ENCODE measurements at regions not wholly inside any gene's neighbourhood (a gene's known extent, or its start where the extent isn't known, plus 50 kb on each side); places are given as distances from the start of the nearest gene placed in this dataset.

- CTCF ChIA-PET, result no interaction called here
- no peak overlapping the region for H3K27ac ChIP-seq
- POLR2A ChIA-PET (ENCODE audit: low non-redundant PET), result interaction anchor here (0.6 kb wide), 1 partner anchor 126 kb away, joined by 4 read pairs; no protein-coding TSS in a partner anchor
- no peak for TF ChIP-seq CTCF (conservative IDR thresholded peaks at IDR 0.05; ENCODE audit: low read depth)
- no peak for DNase-seq (ENCODE audit: low spot score)
These were observed 86.9 kb upstream of the SLC25A26 start for GRCh38 chr3:66133853-66134445.

GRCh38 chr3:66133050-66133757 lies 87.6 kb upstream of the SLC25A26 start:
- DNase-seq (ENCODE audit: low spot score), result no peak
- no peak overlapping the region for H3K27ac ChIP-seq
- TF ChIP-seq CTCF (conservative IDR thresholded peaks at IDR 0.05; ENCODE audit: low read depth), result no peak
- ChIA-PET CTCF (no interaction called here), POLR2A (ENCODE audit: low non-redundant PET) (interaction anchor here (0.6 kb wide), 1 partner anchor 126 kb away, joined by 4 read pairs; no protein-coding TSS in a partner anchor)

GRCh38 chr3:66128623-66129022 lies 89.9 kb upstream of the MAGI1 start:
- POLR2A ChIA-PET (ENCODE audit: low non-redundant PET), result no interaction called here
- CTCF ChIA-PET, result no interaction called here
- H3K27ac ChIP-seq, result no peak overlapping the region
- TF ChIP-seq CTCF (conservative IDR thresholded peaks at IDR 0.05; ENCODE audit: low read depth), result no peak
- DNase-seq (ENCODE audit: low spot score), result no peak

GRCh38 chr3:66121318-66121717 lies 82.6 kb upstream of the MAGI1 start:
- DNase-seq (ENCODE audit: low spot score), result no peak
- POLR2A ChIA-PET (ENCODE audit: low non-redundant PET), result no interaction called here
- TF ChIP-seq CTCF (conservative IDR thresholded peaks at IDR 0.05; ENCODE audit: low read depth), result no peak
- CTCF ChIA-PET, result no interaction called here
- no peak overlapping the region for H3K27ac ChIP-seq

GRCh38 chr3:66115858-66116654 lies 77.3 kb upstream of the MAGI1 start:
- POLR2A ChIA-PET (ENCODE audit: low non-redundant PET), result no interaction called here
- no peak for TF ChIP-seq CTCF (conservative IDR thresholded peaks at IDR 0.05; ENCODE audit: low read depth)
- peak; percentile 81 for DNase-seq (ENCODE audit: low spot score)
- CTCF ChIA-PET, result interaction anchor here (0.5 kb wide), 1 partner anchor 285 kb away, joined by 7 read pairs; no protein-coding TSS in a partner anchor
- H3K27ac ChIP-seq, result peak overlapping the region; percentile 78

- no peak for TF ChIP-seq CTCF (conservative IDR thresholded peaks at IDR 0.05; ENCODE audit: low read depth)
- ChIA-PET CTCF (interaction anchor here (0.9 kb wide), 1 partner anchor 482 kb away, joined by 3 read pairs; no protein-coding TSS in a partner anchor), POLR2A (ENCODE audit: low non-redundant PET) (no interaction called here)
- no peak overlapping the region for H3K27ac ChIP-seq
- DNase-seq (ENCODE audit: low spot score), result no peak
These were observed 74.8 kb upstream of the MAGI1 start for GRCh38 chr3:66113542-66113941.
